RWPE2 (cell line): ENCODE measurements at regions not wholly inside any gene's neighbourhood (a gene's known extent, or its start where the extent isn't known, plus 50 kb on each side); places are given as distances from the start of the nearest gene placed in this dataset.

Experiments
- ATAC-seq: fragments of 200-7000 bp; cut with Tn5 transposase; 3 replicates; pipeline ENCODE4 v1.9.1; 2021; ENCODE audit warnings: low read depth
- DNase-seq: peaks from one replicate; pipeline ENCODE4 v3.0.0-alpha.2; 2020; ENCODE audit warnings: low spot score
- H3K27ac ChIP-seq: fragments of 450-650 bp; 2 replicates; pipeline ENCODE4 v1.5.1; 2017; ENCODE audit warnings: mild to moderate bottlenecking; ENCODE audit not compliant: poor library complexity, severe bottlenecking
- H3K27me3 ChIP-seq: fragments of 250-450 bp; sonication (Bioruptor Pico); 2 replicates; pipeline ENCODE4 v1.5.1; 2021; ENCODE audit warnings: mild to moderate bottlenecking, moderate library complexity; ENCODE audit not compliant: insufficient read depth, poor library complexity, severe bottlenecking
- H3K36me3 ChIP-seq: fragments of 250-450 bp; sonication (Bioruptor Pico); 2 replicates; pipeline ENCODE4 v1.5.1; 2020; ENCODE audit warnings: low read depth, mild to moderate bottlenecking, moderate library complexity
- H3K4me1 ChIP-seq: fragments of 250-450 bp; sonication (Bioruptor Pico); 2 replicates; pipeline ENCODE4 v1.5.1; 2021; ENCODE audit warnings: mild to moderate bottlenecking, moderate library complexity; ENCODE audit not compliant: insufficient read depth, poor library complexity, severe bottlenecking
- H3K4me3 ChIP-seq: fragments of 250-450 bp; sonication (Bioruptor Pico); 2 replicates; pipeline ENCODE4 v1.5.1; 2021; ENCODE audit warnings: mild to moderate bottlenecking, moderate library complexity; ENCODE audit not compliant: severe bottlenecking
- H3K9me3 ChIP-seq: fragments of 250-450 bp; sonication (Bioruptor Pico); 2 replicates; pipeline ENCODE4 v1.5.1; 2021; ENCODE audit warnings: mild to moderate bottlenecking, moderate library complexity; ENCODE audit not compliant: severe bottlenecking
- TF ChIP-seq, protein P1 (sequence below): fragments of 450-650 bp; IDR thresholded peaks from one replicate; pipeline ENCODE4 v1.5.1; 2017; ENCODE audit warnings: mild to moderate bottlenecking, moderate library complexity; ENCODE audit not compliant: poor library complexity, severe bottlenecking

DNA sequence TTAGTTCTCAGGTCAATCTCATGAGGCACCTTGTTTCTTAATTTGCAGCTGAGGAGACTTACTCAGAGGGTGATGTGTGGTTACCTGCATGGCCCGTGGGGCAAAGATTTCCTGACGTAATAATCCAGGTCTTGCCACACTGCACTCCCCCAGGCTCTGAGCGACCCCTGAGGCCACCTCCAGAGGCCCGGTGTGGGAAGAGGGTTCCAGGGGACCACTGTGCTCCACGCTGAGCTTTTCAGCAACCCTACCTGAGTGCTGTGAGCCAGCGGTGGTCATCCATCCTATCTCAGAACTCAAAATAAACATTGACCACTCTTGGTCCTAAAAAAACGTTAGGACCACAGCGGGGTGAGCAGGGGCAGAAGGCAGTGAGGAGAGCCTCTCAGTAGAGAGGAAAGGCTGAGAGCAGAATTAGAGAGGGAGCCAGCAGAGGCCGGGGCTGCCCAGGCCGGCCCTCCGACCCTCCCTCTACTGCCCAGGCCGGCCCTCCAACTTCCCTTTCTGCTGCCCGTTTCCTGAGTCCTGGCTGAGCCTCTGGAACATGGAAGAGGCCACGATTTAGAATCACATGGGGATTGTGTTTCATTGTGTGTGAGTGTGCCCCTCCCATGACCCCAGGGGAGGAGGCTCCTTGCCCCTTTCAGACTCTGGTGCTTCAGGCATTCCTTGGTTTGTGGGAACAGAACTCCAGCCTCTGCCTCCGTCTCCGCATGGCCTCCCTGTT, 188.2 kb upstream of the DIO3 start:
- no peak for ATAC-seq
- Histone ChIP-seq H3K36me3 (no peaks in the 10 kb centered on the region), H3K4me3 (no peak overlapping the region)

DNA sequence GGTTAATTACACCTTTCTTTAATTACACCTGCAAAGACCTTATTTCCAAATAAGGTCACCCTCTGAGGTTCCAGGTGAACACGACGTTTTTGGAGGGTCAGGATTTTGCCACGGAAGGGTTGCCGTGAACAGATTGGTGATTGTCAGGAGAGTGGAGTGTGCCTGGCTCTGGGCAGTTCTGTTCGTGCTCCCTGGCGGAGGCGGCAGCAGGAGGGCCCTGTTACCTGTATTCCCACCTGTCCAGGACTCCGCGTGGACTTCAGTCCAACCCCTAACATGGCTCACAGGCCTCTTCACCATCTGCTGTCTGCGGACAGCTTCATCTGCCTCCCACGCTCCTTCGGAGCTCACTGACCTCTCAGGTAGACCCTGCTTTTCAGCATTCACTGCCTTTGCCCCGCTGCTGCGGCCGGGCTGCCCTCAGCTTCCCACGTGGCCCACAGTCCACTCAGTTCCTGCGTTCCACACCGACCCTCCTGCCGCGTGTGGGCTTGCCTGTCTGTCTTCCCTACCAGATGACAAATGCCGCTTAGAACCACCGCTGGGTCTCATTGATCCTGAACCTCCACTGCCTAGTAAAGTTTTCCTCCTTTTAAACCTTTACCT, 187.5 kb upstream of the DIO3 start:
- H3K27me3 ChIP-seq = peaks cover 37% of the 10 kb centered on the region

More for the DNA sequence above, 188.2 kb upstream of the DIO3 start:
- Histone ChIP-seq H3K27ac (no peak overlapping the region), H3K9me3 (no peaks in the 10 kb centered on the region), H3K4me1 (no peaks in the 10 kb centered on the region), H3K27me3 (peaks cover 30% of the 10 kb centered on the region)
- TF ChIP-seq, protein P1, sequence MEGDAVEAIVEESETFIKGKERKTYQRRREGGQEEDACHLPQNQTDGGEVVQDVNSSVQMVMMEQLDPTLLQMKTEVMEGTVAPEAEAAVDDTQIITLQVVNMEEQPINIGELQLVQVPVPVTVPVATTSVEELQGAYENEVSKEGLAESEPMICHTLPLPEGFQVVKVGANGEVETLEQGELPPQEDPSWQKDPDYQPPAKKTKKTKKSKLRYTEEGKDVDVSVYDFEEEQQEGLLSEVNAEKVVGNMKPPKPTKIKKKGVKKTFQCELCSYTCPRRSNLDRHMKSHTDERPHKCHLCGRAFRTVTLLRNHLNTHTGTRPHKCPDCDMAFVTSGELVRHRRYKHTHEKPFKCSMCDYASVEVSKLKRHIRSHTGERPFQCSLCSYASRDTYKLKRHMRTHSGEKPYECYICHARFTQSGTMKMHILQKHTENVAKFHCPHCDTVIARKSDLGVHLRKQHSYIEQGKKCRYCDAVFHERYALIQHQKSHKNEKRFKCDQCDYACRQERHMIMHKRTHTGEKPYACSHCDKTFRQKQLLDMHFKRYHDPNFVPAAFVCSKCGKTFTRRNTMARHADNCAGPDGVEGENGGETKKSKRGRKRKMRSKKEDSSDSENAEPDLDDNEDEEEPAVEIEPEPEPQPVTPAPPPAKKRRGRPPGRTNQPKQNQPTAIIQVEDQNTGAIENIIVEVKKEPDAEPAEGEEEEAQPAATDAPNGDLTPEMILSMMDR = no peak
- DNase-seq = no peak

DNA sequence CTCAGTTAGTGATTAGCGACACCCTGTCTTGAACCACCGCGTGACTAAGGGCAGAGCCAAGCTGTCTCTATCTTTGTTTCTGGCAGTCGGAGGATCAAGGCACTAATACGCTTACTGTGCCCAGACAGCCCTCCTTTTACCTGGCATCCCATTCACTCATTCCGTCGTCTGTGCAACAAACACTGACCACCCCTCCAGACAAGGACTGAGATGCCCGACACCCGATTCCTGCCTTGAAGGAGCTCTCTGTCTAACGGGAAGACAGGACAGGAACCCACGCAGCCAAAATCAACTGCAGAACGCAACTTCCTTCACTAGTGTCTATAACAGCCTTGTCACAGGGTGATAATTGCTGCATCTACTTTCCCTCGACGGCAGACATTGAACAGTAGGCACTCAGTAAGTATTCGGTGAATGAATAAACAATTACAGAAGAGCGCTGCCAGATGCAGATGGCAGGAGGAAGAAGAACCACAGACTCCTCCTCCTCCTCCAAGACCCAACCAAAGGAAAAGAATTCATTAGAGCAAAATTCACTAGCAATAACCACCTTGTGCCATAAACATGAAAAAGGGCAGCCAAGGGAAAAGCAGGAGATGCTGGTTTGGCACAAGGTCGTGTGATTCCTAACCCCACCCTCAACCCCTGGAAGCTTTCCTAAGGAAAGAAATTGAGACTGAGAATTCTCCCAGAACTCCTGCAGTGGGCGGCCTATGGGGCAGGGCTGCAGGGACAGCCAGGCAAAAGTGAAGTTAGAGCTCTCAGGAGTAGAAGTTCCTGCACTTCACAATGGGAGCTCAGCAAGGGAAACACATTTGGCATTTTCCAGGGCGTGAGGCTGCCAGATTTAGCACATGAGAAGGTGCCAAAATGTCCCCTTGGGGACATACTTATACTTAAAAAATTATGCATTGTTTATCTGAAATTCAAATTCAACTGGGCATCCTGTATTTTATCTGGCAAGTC, 186.6 kb upstream of the DIO3 start:
- H3K27me3 ChIP-seq = peaks cover 40% of the 10 kb centered on the region
- TF ChIP-seq, protein P1 = no peak
- DNase-seq = no peak

More for the DNA sequence above, 187.5 kb upstream of the DIO3 start:
- Histone ChIP-seq H3K27ac (no peak overlapping the region), H3K4me1 (no peaks in the 10 kb centered on the region), H3K4me3 (no peak overlapping the region), H3K36me3 (no peaks in the 10 kb centered on the region), H3K9me3 (no peaks in the 10 kb centered on the region)
- ATAC-seq = no peak
- TF ChIP-seq, protein P1 = no peak
- DNase-seq = no peak

DNA sequence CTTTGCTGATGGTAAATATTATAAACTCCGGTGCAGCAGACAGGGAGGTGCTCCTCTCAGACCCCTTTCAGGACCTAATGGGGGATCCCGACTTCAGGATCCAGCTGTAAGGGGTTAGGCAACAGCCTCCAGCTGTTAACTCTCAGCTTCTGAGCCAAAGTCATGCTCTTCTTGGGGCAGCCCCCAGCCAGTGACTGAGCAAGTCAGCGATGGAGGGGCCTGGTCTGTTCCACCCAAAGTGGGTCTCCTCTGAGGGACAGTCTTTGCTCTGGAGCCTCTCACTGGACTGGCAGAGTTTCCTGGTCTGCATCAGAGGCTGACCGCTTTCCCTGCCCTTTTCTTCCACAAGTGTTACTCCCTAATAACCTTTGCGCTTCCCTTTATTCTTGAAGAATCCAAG, 184.2 kb upstream of the DIO3 start:
- TF ChIP-seq, protein P1 = no peak

More for the DNA sequence above, 186.6 kb upstream of the DIO3 start:
- H3K27ac ChIP-seq = no peak overlapping the region
- no peaks in the 10 kb centered on the region for H3K9me3 ChIP-seq
- no peaks in the 10 kb centered on the region for H3K36me3 ChIP-seq
- H3K4me3 ChIP-seq = no peak overlapping the region
- ATAC-seq = no peak
- no peaks in the 10 kb centered on the region for H3K4me1 ChIP-seq

More for the DNA sequence above, 184.2 kb upstream of the DIO3 start:
- Histone ChIP-seq H3K36me3 (no peaks in the 10 kb centered on the region), H3K4me1 (no peaks in the 10 kb centered on the region), H3K4me3 (no peak overlapping the region), H3K27me3 (peaks cover 40% of the 10 kb centered on the region), H3K27ac (no peak overlapping the region), H3K9me3 (no peaks in the 10 kb centered on the region)
- ATAC-seq (no peak), DNase-seq (no peak)
